ENCODE measurements at regions not wholly inside any gene's neighbourhood (a gene's known extent, or its start where the extent isn't known, plus 50 kb on each side); places are given as distances from the start of the nearest gene placed in this dataset.
A peak's percentile ranks its signal among the peaks of the same experiment; 100 is the strongest.

DNA sequence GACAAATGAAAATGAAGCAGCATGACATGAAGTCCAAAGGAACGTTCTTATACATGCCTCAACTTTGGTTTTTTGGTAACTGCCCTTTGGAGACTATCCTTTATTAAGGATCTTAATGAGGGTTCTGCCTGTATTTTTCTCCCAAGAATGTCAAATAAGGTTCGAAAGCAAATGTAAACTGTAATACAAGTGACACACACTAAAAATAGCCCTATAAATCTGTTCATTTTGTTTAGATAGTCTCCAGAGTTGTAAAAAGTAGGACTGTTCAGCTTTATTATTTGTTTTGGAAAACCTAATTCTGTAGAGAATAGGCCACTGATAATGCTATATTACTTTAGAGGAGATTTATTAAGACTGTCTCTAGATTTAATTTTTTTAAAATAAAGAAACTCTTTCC, 80.5 kb upstream of the CDIN1 start:
- no peaks in the 10 kb centered on the region for H3K36me3 ChIP-seq (replicated peaks in 1 of 2)
- no peak overlapping the region for H3K4me3 ChIP-seq
- no peaks in the 10 kb centered on the region for H3K9me3 ChIP-seq (replicated peaks in 1 of 3)
- H3K4me1 ChIP-seq (replicated peaks in 1 of 2): no peaks in the 10 kb centered on the region
- TF ChIP-seq POLR2A (IDR thresholded peaks at IDR 0.05): no peak
- TF ChIP-seq, protein P1, sequence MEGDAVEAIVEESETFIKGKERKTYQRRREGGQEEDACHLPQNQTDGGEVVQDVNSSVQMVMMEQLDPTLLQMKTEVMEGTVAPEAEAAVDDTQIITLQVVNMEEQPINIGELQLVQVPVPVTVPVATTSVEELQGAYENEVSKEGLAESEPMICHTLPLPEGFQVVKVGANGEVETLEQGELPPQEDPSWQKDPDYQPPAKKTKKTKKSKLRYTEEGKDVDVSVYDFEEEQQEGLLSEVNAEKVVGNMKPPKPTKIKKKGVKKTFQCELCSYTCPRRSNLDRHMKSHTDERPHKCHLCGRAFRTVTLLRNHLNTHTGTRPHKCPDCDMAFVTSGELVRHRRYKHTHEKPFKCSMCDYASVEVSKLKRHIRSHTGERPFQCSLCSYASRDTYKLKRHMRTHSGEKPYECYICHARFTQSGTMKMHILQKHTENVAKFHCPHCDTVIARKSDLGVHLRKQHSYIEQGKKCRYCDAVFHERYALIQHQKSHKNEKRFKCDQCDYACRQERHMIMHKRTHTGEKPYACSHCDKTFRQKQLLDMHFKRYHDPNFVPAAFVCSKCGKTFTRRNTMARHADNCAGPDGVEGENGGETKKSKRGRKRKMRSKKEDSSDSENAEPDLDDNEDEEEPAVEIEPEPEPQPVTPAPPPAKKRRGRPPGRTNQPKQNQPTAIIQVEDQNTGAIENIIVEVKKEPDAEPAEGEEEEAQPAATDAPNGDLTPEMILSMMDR (IDR thresholded peaks at IDR 0.05): no peak
- no peaks in the 10 kb centered on the region for H3K27me3 ChIP-seq
- intact Hi-C loops (cut with DNase I): no loop called here
- no peak for DNase-seq
- 61 to 74% (median 67%) methylated on average over 2 of the region's 2 CpGs for WGBS, 4 donors
- no peak overlapping the region for H3K27ac ChIP-seq

DNA sequence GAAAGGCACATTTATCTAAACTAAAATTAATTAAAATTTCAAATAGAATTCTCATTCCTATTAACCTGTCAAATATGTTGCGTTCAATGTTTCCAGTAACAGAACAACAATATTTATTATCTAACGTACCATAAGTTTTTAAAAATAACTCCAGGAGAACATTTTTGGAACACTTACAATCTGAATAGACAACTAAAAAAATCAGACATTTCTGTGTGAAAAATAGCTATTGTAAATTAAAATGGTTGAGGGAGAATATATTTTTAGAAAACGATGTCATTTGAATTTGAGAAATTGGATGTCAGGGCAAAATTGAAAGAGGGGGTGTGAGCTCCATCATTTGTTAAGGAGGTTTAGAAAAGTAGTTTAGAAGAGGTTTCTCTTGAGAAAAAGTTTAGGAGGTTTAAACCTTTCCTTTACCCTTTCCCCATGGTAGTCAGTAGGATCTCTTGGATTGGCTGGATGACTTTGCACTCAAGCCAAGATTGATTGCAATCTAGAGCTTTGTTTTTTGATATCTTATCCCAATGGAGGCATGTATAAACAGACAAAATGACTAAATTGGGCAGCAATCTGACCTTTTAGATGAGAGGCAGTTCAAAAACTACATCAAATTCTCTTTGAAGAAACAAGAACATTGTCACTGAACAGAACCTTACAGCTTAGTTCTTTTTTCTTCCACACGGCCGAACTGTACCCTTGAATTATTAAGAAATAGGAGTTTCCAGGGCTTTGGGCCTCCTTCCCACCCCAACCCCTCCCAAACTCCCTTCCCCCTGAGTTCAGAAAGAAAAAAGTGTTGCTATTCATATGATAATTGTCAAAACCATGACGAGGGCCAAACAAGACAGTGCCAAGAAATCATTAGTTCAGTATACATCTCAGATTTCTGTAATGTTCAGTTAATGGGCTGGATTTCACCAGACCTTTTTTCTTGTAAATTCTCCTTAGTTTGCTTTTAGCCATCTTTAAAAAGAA, 79.7 kb upstream of the CDIN1 start:
- intact Hi-C loops (cut with DNase I): loop anchor here (5.0 to 10.0 kb wide), 2 partner anchors 383 to 385 kb away; no protein-coding TSS in a partner anchor
- H3K36me3 ChIP-seq (replicated peaks in 1 of 2): no peaks in the 10 kb centered on the region
- no peaks in the 10 kb centered on the region for H3K9me3 ChIP-seq (replicated peaks in 1 of 3)
- 67 to 74% (median 69%) methylated on average over 6 of the region's 6 CpGs for WGBS, 4 donors
- H3K4me1 ChIP-seq (replicated peaks in 1 of 2): no peaks in the 10 kb centered on the region
- TF ChIP-seq POLR2A (IDR thresholded peaks at IDR 0.05): no peak
- TF ChIP-seq, protein P1 (IDR thresholded peaks at IDR 0.05): no peak
- H3K27ac ChIP-seq: peak overlapping the region in 1 of 5 donors; percentile 1
- no peak for DNase-seq
- H3K4me3 ChIP-seq: no peak overlapping the region
- H3K27me3 ChIP-seq: no peaks in the 10 kb centered on the region

DNA sequence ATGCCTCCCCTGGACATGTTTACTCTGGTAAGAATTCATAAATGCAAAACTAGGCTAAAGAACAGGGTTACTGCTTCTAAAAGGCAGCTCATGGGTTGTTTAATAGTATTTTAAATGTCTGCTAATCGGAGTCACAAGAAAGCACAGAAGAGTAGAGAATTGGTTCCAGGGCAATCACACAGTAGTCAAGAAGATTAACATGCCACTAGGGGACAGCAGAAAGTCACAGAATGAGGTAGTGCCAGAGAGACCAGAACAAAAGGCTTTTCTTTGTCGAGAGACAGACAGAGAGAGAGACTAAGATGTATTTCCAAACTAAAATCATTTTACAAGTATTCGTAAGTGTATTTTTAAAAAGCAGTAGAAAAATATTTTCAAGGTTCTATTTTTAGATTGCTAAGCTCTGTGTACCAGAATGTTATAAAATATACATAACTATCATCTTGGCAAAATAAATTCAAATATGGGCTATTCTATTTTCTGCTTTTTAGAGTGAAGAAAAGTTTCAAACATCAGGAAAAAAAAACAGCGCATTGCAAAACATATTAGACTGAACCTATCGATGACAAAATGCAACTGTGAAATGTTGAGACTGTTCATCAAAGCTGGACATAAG, 78.3 kb upstream of the CDIN1 start:
- Histone ChIP-seq H3K4me1 (replicated peaks in 1 of 2) (no peaks in the 10 kb centered on the region), H3K36me3 (replicated peaks in 1 of 2) (no peaks in the 10 kb centered on the region), H3K27me3 (no peaks in the 10 kb centered on the region), H3K27ac (peak overlapping the region in 1 of 5 donors; percentile 35), H3K4me3 (no peak overlapping the region), H3K9me3 (replicated peaks in 1 of 3) (no peaks in the 10 kb centered on the region)
- DNase-seq: peak in 6 of 7 donors; percentile 38 to 56 (median 50)
- TF ChIP-seq, protein P1 (IDR thresholded peaks at IDR 0.05): peak; percentile 58 to 91 (median 82)
- no peak for TF ChIP-seq POLR2A (IDR thresholded peaks at IDR 0.05)
- intact Hi-C loops (cut with DNase I): loop anchor here (5.0 to 10.0 kb wide), 2 partner anchors 381 to 384 kb away; no protein-coding TSS in a partner anchor
- WGBS, 4 donors: 15 to 28% (median 19%) methylated on average over 5 of the region's 5 CpGs

DNA sequence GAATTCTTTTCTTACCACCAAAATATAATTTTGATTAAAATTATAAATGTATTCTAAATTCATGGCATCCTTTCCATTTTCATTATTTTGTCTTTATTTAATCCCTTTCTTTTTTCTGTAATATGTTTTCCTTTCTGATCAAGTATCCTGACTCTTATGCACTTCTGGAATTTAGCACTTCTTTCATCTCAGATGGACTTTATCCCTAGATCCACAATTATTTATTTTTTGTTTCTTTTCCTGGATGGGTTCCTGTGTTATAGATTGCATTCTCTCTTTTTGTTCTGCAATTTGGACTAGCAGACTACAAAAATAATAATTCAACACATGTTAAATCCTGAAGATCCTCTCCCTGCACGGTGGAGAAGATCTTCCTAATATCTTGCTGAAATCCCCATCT, 76.9 kb upstream of the CDIN1 start:
- intact Hi-C loops (cut with DNase I): loop anchor here (5.0 to 10.0 kb wide), 2 partner anchors 380 to 382 kb away; no protein-coding TSS in a partner anchor
- DNase-seq: no peak
- H3K9me3 ChIP-seq (replicated peaks in 1 of 3): no peaks in the 10 kb centered on the region

More for the DNA sequence above, 76.9 kb upstream of the CDIN1 start:
- Histone ChIP-seq H3K4me1 (replicated peaks in 1 of 2) (no peaks in the 10 kb centered on the region), H3K36me3 (replicated peaks in 1 of 2) (no peaks in the 10 kb centered on the region), H3K4me3 (no peak overlapping the region), H3K27ac (no peak overlapping the region), H3K27me3 (no peaks in the 10 kb centered on the region)
- 61 to 89% (median 79%) methylated on average over 1 of the region's 1 CpG for WGBS, 4 donors
- TF ChIP-seq POLR2A (IDR thresholded peaks at IDR 0.05): no peak
- TF ChIP-seq, protein P1 (IDR thresholded peaks at IDR 0.05): no peak

Data from adrenal gland (tissue), 9 donors.